ENCODE measurements at regions not wholly inside any gene's neighbourhood (a gene's known extent, or its start where the extent isn't known, plus 50 kb on each side); places are given as distances from the start of the nearest gene placed in this dataset.
"Not testable (repeated sequence)": the region's sequence is repeated elsewhere in the genome, so short reads cannot be mapped to it uniquely, and the experiment has no call there.

DNA sequence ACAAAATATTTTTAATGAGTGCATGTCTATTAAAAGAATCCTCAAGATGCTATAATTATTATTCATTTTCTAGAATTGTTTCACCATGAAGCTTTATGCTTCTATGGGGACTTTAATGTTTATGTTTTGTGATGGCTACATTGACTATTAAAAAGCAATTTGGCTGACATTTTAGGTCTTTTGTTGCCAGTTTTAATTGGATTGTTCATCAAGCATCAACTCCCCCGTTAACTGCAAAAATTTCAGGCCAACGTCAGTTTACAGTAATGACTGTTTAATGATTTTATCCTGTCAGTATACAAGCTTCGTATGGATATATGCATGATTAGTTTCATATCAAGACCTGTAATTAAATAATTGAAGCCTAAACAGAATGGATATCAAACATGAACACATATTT, 422.8 kb downstream of the SH2D1A start:
- intact Hi-C loops (cut with DNase I; ENCODE audit: low total_unique reads): no loop called here
- Histone ChIP-seq H3K27me3 (no peaks in the 10 kb centered on the region), H3K9me3 (no peaks in the 10 kb centered on the region), H3K4me3 (no peak overlapping the region), H3K27ac (no peak overlapping the region), H3K36me3 (no peaks in the 10 kb centered on the region), H3K4me1 (no peaks in the 10 kb centered on the region)
- in situ Hi-C loops (cut with MboI; ENCODE audit: low pct_ligation_motif_present in 1 of 4, low pct_unique_long_range_greater_than_20kb in 1 of 4, low sequenced_read_pairs in 3 of 4): no loop called here
- WGBS, 2 donors (ENCODE audit: low coverage in 1 of 2): 62 to 71% methylated on average over 3 of the region's 3 CpGs
- TF ChIP-seq POLR2A (IDR thresholded peaks at IDR 0.05) (no peak), POLR2AphosphoS5 (IDR thresholded peaks at IDR 0.05) (no peak), EP300 (IDR thresholded peaks at IDR 0.05; ENCODE audit: low read depth) (no peak)
- TF ChIP-seq, protein P1, sequence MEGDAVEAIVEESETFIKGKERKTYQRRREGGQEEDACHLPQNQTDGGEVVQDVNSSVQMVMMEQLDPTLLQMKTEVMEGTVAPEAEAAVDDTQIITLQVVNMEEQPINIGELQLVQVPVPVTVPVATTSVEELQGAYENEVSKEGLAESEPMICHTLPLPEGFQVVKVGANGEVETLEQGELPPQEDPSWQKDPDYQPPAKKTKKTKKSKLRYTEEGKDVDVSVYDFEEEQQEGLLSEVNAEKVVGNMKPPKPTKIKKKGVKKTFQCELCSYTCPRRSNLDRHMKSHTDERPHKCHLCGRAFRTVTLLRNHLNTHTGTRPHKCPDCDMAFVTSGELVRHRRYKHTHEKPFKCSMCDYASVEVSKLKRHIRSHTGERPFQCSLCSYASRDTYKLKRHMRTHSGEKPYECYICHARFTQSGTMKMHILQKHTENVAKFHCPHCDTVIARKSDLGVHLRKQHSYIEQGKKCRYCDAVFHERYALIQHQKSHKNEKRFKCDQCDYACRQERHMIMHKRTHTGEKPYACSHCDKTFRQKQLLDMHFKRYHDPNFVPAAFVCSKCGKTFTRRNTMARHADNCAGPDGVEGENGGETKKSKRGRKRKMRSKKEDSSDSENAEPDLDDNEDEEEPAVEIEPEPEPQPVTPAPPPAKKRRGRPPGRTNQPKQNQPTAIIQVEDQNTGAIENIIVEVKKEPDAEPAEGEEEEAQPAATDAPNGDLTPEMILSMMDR (IDR thresholded peaks at IDR 0.05): no peak
- DNase-seq: no peak

DNA sequence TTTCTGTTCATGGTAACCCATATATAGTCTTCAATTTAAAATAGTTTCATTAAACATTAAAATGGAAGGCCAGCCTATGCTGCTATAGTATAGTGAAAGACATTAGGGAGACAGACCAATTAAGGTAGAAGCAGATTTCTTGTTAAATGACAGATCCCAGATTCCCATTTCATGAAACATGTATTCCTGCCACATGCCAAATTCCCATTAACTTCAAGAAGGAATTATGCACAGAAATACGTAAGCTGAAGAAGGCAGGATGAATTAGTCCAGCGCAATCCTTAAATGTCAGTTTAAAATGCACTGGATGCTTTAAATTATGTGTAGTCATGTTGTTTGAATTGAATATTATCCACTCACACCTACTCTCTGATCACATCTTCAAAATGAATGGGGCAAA, 424.9 kb downstream of the SH2D1A start:
- Histone ChIP-seq H3K4me3 (no peak overlapping the region), H3K9me3 (no peaks in the 10 kb centered on the region), H3K27me3 (no peaks in the 10 kb centered on the region), H3K27ac (no peak overlapping the region), H3K4me1 (no peaks in the 10 kb centered on the region), H3K36me3 (no peaks in the 10 kb centered on the region)
- in situ Hi-C loops (cut with MboI; ENCODE audit: low pct_ligation_motif_present in 1 of 4, low pct_unique_long_range_greater_than_20kb in 1 of 4, low sequenced_read_pairs in 3 of 4): no loop called here
- intact Hi-C loops (cut with DNase I; ENCODE audit: low total_unique reads): no loop called here
- TF ChIP-seq, protein P1 (IDR thresholded peaks at IDR 0.05): no peak
- no peak for TF ChIP-seq EP300 (IDR thresholded peaks at IDR 0.05; ENCODE audit: low read depth)
- 80 to 86% methylated on average over 1 to 2 of the region's 2 CpGs for WGBS, 2 donors (ENCODE audit: low coverage in 1 of 2)
- no peak for DNase-seq

DNA sequence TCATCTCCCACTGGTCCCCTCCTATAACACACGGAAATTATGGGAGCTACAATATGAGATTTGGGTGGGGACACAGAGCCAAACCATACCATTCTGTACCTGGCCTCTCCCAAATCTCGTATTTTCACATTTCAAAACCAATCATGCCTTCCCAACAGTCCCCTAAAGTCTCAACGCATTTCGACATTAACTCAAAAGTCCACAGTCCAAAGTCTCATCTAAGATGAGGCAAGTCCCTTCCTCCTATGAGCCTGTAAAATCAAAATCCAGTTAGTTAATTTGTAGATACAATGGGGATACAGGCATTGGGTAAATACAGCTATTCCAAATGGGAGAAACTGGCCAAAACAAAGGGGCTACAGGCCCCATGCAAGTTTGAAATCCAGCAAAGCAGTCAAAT, 441.9 kb downstream of the SH2D1A start:
- H3K9me3 ChIP-seq; in situ Hi-C loops (cut with MboI; ENCODE audit: low pct_ligation_motif_present in 1 of 4, low pct_unique_long_range_greater_than_20kb in 1 of 4, low sequenced_read_pairs in 3 of 4); DNase-seq; H3K27ac ChIP-seq; H3K4me3 ChIP-seq; H3K36me3 ChIP-seq; H3K4me1 ChIP-seq; intact Hi-C loops (cut with DNase I; ENCODE audit: low total_unique reads); H3K27me3 ChIP-seq: not testable (repeated sequence)
- 77% methylated on average over 4 of the region's 4 CpGs; no CpG with 5 or more reads in 1 of the 2 donors for WGBS, 2 donors (ENCODE audit: low coverage in 1 of 2)

DNA sequence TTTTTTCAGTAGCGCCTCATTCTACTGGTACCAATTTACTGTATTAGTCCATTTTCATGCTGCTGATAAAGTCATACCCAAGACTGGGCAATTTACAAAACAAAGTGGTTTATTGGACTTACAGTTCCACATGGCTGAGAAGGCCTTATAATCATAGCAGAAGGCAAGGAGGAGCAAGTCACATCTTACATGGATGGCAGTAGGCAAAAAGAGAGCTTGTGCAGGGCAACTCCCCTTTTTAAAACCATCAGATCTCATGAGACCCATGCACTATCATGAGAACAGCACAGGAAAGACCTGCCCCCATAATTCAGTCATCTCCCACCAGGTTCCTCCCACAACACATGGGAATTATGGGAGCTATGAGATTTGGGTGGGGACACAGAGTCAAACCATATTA, 443.5 kb downstream of the SH2D1A start:
- H3K4me1 ChIP-seq; H3K9me3 ChIP-seq; in situ Hi-C loops (cut with MboI; ENCODE audit: low pct_ligation_motif_present in 1 of 4, low pct_unique_long_range_greater_than_20kb in 1 of 4, low sequenced_read_pairs in 3 of 4); H3K27ac ChIP-seq; intact Hi-C loops (cut with DNase I; ENCODE audit: low total_unique reads); DNase-seq; H3K4me3 ChIP-seq; H3K27me3 ChIP-seq; H3K36me3 ChIP-seq: not testable (repeated sequence)
- 94 to 100% methylated on average over 1 of the region's 1 CpG for WGBS, 2 donors (ENCODE audit: low coverage in 1 of 2)

DNA sequence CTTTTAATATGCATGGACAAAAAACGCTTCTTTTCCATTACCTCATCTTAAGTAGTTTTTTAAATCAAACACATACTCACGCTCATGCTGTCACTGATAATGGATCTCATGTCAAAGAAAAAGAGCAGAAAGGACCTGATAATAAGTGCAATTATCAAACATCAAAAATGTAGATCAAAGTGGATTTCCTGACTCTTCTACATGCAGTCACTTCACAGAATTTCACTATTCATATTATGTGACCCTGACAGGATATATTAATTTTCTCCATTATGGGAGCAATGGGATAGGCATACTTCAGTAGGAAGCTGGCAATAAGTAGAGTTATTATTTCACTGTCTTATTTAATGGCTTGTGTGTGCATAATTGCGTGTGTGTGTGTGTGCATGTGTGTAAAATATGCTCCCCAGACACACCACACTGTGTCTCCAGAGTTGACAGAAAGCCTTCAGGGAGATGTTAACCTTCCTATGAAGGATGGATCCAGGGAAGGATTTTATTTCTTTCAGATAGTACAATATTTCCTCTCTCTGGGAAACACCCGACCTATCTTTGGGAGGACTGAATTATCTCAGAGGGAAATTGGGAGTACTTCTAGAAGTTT, 445.2 kb downstream of the SH2D1A start:
- no peak for DNase-seq
- 62 to 65% methylated on average over 3 to 4 of the region's 4 CpGs for WGBS, 2 donors (ENCODE audit: low coverage in 1 of 2)
- Histone ChIP-seq H3K27me3 (no peaks in the 10 kb centered on the region), H3K4me3 (no peak overlapping the region), H3K27ac (no peak overlapping the region), H3K9me3 (no peaks in the 10 kb centered on the region), H3K36me3 (no peaks in the 10 kb centered on the region), H3K4me1 (no peaks in the 10 kb centered on the region)
- intact Hi-C loops (cut with DNase I; ENCODE audit: low total_unique reads): no loop called here
- no peak for TF ChIP-seq POLR2A (IDR thresholded peaks at IDR 0.05)
- no peak for TF ChIP-seq POLR2AphosphoS5 (IDR thresholded peaks at IDR 0.05)
- TF ChIP-seq, protein P1 (IDR thresholded peaks at IDR 0.05): no peak
- in situ Hi-C loops (cut with MboI; ENCODE audit: low pct_ligation_motif_present in 1 of 4, low pct_unique_long_range_greater_than_20kb in 1 of 4, low sequenced_read_pairs in 3 of 4): no loop called here

All from transverse colon (tissue), 4 donors.